ENCODE measurements at regions not wholly inside any gene's neighbourhood (a gene's known extent, or its start where the extent isn't known, plus 50 kb on each side); places are given as distances from the start of the nearest gene placed in this dataset.

DNA sequence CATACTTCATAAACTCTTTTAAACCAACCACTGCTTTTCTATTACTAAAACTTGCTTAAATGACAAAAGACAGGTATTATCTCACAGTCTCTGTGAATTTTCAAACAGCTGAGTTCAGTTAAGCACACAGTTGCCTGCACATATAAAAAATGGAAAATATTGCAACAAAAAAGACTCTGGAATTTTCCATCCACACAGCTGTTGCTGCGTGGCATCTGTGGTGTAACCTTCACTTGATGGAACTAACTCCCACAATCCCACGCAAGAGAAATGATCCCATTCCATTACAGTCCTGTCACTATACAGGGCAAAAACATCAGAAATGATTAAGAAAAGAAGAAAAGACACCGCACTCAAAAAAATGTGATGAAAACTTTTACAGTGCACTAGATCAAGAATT is 149.8 kb upstream of the TBL1X start:
- DNase-seq (ENCODE audit: low read depth, low spot score): no peak

- DNase-seq (ENCODE audit: low read depth, low spot score): no peak
These were observed 148.8 kb upstream of the TBL1X start for GRCh38 chrX:9316096-9316495.

- DNase-seq (ENCODE audit: low read depth, low spot score): no peak
These were observed 147.7 kb upstream of the TBL1X start for GRCh38 chrX:9317176-9317575.

GRCh38 chrX:9318213-9318612 is 146.6 kb upstream of the TBL1X start:
- DNase-seq (ENCODE audit: low read depth, low spot score): no peak

DNA sequence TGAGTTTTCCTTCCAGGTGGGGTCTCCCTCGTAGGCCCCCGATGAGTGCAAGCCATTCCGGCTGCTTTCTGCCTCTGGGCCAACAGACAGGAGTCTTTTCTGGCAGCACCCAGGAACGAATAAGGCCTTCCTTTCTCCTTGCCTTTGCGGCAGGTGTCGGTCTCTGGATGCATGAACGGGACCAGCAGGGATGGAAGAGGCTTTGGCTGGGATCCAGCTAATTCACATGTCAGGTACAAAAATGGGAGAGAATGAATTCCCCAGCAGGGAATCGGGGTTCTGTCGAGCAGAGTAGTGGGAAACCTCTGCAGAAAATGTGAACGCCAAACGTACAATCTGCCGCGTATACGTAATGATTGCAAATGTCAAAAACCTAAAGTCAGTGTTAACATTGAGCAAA is 146.1 kb upstream of the TBL1X start:
- no peak for DNase-seq (ENCODE audit: low read depth, low spot score)

GRCh38 chrX:9320940-9321339 is 143.9 kb upstream of the TBL1X start:
- DNase-seq (ENCODE audit: low read depth, low spot score): no peak

- DNase-seq (ENCODE audit: low read depth, low spot score): no peak
These were observed 140.2 kb upstream of the TBL1X start for GRCh38 chrX:9324676-9325075.

GRCh38 chrX:9326369-9326768 is 138.5 kb upstream of the TBL1X start:
- DNase-seq (ENCODE audit: low read depth, low spot score): no peak

- DNase-seq (ENCODE audit: low read depth, low spot score): no peak
These were observed 137.6 kb upstream of the TBL1X start for GRCh38 chrX:9327086-9327746.

- DNase-seq (ENCODE audit: low read depth, low spot score): no peak
These were observed 137.1 kb upstream of the TBL1X start for GRCh38 chrX:9327747-9328145.

- DNase-seq (ENCODE audit: low read depth, low spot score): no peak
These were observed 135.8 kb upstream of the TBL1X start for GRCh38 chrX:9329056-9329455.

- DNase-seq (ENCODE audit: low read depth, low spot score): no peak
These were observed 134.4 kb upstream of the TBL1X start for GRCh38 chrX:9330249-9330982.

DNA sequence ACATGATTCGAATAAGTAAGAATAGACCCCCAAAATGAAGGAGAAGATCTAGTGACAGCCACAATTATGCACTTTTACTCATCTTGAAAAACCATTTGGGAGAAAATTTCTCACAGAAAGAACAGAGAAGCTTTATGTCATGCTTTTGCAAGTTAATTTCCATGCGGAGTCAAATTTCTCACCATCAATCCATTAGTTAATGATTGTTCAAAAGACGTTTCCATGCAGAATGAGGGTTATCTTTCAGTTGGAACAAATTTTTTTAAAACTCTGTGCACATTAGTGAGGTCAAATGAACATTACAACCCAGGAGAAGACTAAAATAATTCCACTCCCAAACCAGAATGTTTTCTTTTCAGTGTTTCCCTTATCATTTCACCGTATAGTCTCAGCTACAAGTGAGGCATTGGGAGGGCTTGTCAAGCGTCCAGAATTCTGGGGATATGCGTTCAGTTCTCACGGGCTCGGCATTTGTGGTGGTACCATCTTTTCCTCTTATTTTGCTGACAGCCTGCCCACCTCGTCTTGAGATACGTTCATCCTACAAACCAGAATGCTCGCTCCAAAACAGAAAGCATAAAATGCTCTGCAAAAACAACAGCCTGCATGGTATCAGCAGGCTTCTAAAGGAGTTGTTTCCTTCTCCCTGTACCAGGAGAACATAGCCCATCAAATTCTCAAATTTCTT is 130.8 kb upstream of the TBL1X start:
- no peak for DNase-seq (ENCODE audit: low read depth, low spot score)

- DNase-seq (ENCODE audit: low read depth, low spot score): no peak
These were observed 129.6 kb upstream of the TBL1X start for GRCh38 chrX:9335251-9335650.

GRCh38 chrX:9336456-9336855 is 128.4 kb upstream of the TBL1X start:
- DNase-seq (ENCODE audit: low read depth, low spot score): no peak

DNA sequence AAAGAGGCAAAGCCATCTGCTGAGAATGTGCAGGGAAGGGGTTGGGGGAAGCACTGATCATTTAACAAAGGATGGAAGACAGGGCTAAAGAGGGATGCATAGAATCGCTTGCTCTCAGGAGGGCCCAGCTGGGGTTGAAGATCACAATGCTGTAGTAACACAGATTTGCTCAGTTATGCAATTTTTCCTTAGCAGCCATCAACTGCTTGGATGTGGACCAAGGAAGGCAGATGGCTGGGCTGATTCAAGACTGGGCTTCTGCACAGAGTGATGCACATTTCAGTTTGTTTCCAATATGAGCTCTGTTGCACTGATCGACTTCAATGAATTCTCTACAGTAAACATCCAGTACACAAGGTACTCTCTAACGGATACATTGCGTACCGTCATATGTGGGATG is 127.8 kb upstream of the TBL1X start:
- no peak for DNase-seq (ENCODE audit: low read depth, low spot score)

DNA sequence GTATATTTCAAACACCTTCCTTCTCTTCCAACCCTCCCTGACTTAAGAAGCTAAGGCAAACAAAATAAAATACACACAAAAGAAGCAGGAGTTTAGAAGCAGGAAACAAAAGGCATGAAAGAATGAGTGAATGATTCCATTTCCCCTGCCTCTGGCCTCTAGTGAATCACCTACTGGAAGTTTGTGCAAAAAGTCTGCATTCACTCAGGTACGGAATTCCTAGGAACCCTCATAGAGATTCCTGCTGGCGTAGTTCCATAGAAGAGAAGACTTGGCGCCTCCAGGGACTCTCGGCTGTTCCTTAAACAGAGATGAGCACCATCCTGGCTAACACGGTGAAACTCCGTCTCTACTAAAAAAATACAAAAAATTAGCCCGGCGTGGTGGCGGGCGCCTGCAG is 125.9 kb upstream of the TBL1X start:
- DNase-seq (ENCODE audit: low read depth, low spot score): no peak

- DNase-seq (ENCODE audit: low read depth, low spot score): no peak
These were observed 125.0 kb upstream of the TBL1X start for GRCh38 chrX:9339603-9340491.

DNA sequence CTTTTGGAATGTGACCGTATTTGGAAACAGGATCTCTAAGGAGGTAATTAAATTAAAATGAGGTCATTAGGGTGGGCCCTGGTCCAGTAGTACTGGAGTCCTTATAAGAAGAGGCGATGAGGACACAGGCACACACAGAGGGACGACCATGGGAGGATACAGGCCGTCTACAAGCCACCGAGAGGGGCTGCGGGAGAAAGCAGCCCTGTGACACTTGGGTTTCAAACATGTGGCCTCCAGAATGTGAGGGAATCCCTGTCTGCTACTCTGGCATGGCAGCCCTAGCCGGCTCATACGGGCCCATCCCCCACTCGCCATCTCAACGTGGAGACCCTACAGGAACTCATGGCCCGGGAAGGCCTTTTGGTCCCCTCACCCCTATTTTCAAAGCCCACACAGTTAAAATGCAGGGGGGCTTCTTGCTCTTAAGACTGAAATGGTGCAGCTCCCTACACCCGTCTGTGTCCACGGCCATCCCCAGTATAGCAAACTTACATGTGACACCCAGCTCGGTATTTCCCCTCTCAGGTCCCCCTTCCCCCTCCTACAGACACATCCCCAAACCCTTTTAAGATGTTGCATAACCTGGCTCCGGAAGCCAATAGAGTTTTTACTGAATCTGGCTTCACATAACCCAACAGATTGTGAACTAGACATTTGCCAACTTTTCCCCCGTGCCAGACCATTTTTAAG is 124.1 kb upstream of the TBL1X start:
- DNase-seq (ENCODE audit: low read depth, low spot score): no peak

- no peak for DNase-seq (ENCODE audit: low read depth, low spot score)
These were observed 123.3 kb upstream of the TBL1X start for GRCh38 chrX:9341291-9342201.

Measured in activated naive CD8-positive, alpha-beta T cell treated with anti-CD3 and anti-CD28 coated beads, Interleukin-2, amount 50 U/mL, for 16 hours (primary cell).